Ishikawa (cell line): ENCODE measurements at regions not wholly inside any gene's neighbourhood (a gene's known extent, or its start where the extent isn't known, plus 50 kb on each side); places are given as distances from the start of the nearest gene placed in this dataset.

ENCODE experiments used
- CREB1 ChIP-seq: IDR thresholded peaks from 2 replicates; pipeline ENCODE4 v1.6.1; 2012; ENCODE audit warnings: low read depth
- EP300 ChIP-seq: IDR thresholded peaks from 2 replicates; pipeline ENCODE4 v1.6.1; 2012; ENCODE audit warnings: borderline replicate concordance
- FOXM1 ChIP-seq: IDR thresholded peaks from 2 replicates; pipeline ENCODE4 v1.6.1; 2012; ENCODE audit warnings: low read depth, borderline replicate concordance
- RAD21 ChIP-seq: IDR thresholded peaks from 2 replicates; pipeline ENCODE4 v1.6.1; 2012; ENCODE audit warnings: low read depth
- TAF1 ChIP-seq: IDR thresholded peaks from 2 replicates; pipeline ENCODE4 v1.6.1; 2012; ENCODE audit warnings: low read depth, mild to moderate bottlenecking
- TCF12 ChIP-seq: IDR thresholded peaks from 2 replicates; pipeline ENCODE4 v1.6.1; 2012; ENCODE audit warnings: low read depth
- TF ChIP-seq, protein P1 (sequence below): IDR thresholded peaks from 2 replicates; pipeline ENCODE4 v1.6.1; 2012

DNA sequence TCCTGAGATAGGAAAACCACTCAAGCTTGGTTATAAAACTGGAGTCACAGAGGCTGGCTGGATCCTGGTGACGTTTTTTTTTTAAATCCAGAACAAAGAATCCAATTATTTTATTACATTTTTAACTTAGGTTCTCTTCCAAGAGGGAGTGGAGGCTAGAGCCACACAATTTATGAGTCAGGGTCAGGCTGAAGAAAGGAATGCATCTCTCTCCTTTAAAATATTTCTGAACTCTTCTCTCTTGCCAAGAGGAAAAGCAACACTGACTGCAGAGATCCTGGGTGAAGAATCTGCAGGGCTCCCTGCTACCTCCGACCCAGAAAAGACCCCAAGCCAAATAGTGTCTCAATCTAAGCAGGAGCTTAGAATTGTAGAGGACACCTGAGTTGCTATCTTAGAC, 88.5 kb upstream of the SSTR4 start:
- TF ChIP-seq EP300 (no peak), FOXM1 (no peak), CREB1 (no peak), RAD21 (no peak), TCF12 (no peak), TAF1 (no peak)
- TF ChIP-seq, protein P1, sequence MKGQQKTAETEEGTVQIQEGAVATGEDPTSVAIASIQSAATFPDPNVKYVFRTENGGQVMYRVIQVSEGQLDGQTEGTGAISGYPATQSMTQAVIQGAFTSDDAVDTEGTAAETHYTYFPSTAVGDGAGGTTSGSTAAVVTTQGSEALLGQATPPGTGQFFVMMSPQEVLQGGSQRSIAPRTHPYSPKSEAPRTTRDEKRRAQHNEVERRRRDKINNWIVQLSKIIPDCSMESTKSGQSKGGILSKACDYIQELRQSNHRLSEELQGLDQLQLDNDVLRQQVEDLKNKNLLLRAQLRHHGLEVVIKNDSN, result no peak
